GM18502 (cell line): ENCODE measurements at regions not wholly inside any gene's neighbourhood (a gene's known extent, or its start where the extent isn't known, plus 50 kb on each side); places are given as distances from the start of the nearest gene placed in this dataset.
"Not testable (repeated sequence)": the region's sequence is repeated elsewhere in the genome, so short reads cannot be mapped to it uniquely, and the experiment has no call there.

Source experiments
- ATAC-seq: cut with Tn5 transposase; IDR thresholded peaks from one replicate; pipeline ENCODE4 v1.9.1; 2021; ENCODE audit warnings: mild to moderate bottlenecking; ENCODE audit not compliant: unreplicated experiment, poor library complexity

GRCh38 chr2:91599000-91599399 is 2907.5 kb downstream of the RPIA start:
- ATAC-seq = not testable (repeated sequence)

- not testable (repeated sequence) for ATAC-seq
Measured at GRCh38 chr2:91602860-91603259, 2911.4 kb downstream of the RPIA start.

- not testable (repeated sequence) for ATAC-seq
Measured at GRCh38 chr2:91603996-91604395, 2912.5 kb downstream of the RPIA start.

- not testable (repeated sequence) for ATAC-seq
Measured at GRCh38 chr2:91604629-91605028, 2913.2 kb downstream of the RPIA start.

GRCh38 chr2:91623739-91624138 is 2932.3 kb downstream of the RPIA start:
- ATAC-seq = not testable (repeated sequence)

- not testable (repeated sequence) for ATAC-seq
Measured at GRCh38 chr2:91628471-91628870, 2937.0 kb downstream of the RPIA start.

GRCh38 chr2:91657193-91657592 is 2965.7 kb downstream of the RPIA start:
- not testable (repeated sequence) for ATAC-seq

GRCh38 chr2:91658336-91658735 is 2966.9 kb downstream of the RPIA start:
- not testable (repeated sequence) for ATAC-seq

- not testable (repeated sequence) for ATAC-seq
Measured at GRCh38 chr2:91659189-91659916, 2967.9 kb downstream of the RPIA start.

GRCh38 chr2:91659917-91660275 is 2968.4 kb downstream of the RPIA start:
- ATAC-seq = peak; percentile 100

- ATAC-seq = not testable (repeated sequence)
Measured at GRCh38 chr2:91667341-91667740, 2975.9 kb downstream of the RPIA start.

- not testable (repeated sequence) for ATAC-seq
Measured at GRCh38 chr2:91685541-91685940, 2994.1 kb downstream of the RPIA start.

GRCh38 chr2:91686046-91686445 is 2994.6 kb downstream of the RPIA start:
- not testable (repeated sequence) for ATAC-seq
